ENCODE measurements at regions not wholly inside any gene's neighbourhood (a gene's known extent, or its start where the extent isn't known, plus 50 kb on each side); places are given as distances from the start of the nearest gene placed in this dataset.

DNA sequence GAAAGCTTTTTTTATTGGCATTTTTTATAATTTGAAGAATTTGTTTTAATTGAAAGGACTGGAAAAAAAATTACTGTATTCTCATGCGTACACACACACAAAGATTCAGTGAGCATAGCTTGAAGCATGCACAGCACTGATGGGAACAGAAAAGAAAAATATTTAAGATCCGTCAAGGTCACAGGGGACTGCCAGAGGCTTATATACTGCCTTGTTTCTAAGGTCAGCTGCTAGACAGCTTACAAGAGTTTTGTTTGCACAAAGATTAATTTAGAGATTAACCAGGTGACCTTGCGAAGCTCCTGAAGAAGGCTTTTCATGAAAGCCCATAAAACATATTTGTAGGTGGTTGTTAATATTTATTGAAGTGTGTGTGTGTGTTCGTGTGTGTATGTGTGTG is 396.3 kb downstream of the TRIB2 start:
- TF ChIP-seq, protein P1, sequence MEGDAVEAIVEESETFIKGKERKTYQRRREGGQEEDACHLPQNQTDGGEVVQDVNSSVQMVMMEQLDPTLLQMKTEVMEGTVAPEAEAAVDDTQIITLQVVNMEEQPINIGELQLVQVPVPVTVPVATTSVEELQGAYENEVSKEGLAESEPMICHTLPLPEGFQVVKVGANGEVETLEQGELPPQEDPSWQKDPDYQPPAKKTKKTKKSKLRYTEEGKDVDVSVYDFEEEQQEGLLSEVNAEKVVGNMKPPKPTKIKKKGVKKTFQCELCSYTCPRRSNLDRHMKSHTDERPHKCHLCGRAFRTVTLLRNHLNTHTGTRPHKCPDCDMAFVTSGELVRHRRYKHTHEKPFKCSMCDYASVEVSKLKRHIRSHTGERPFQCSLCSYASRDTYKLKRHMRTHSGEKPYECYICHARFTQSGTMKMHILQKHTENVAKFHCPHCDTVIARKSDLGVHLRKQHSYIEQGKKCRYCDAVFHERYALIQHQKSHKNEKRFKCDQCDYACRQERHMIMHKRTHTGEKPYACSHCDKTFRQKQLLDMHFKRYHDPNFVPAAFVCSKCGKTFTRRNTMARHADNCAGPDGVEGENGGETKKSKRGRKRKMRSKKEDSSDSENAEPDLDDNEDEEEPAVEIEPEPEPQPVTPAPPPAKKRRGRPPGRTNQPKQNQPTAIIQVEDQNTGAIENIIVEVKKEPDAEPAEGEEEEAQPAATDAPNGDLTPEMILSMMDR (IDR thresholded peaks at IDR 0.05; ENCODE audit: low read depth, low read length): no peak
- no peak for TF ChIP-seq EZH2phosphoT487 (IDR thresholded peaks at IDR 0.05; ENCODE audit: low read depth)

Data from OCI-LY3 (cell line).